Keratinocyte (primary cell): ENCODE measurements at regions not wholly inside any gene's neighbourhood (a gene's known extent, or its start where the extent isn't known, plus 50 kb on each side); places are given as distances from the start of the nearest gene placed in this dataset.

ENCODE experiments used
- DNase-seq: peaks from one replicate; pipeline ENCODE4 v3.0.0-alpha.2; 2011; ENCODE audit warnings: low read depth, missing footprints, low spot score
- FAIRE-seq: peaks from 2 replicates; lab custom pipeline; 2011; peaks lifted over from hg19 to GRCh38; lab: Jason Lieb, UNC
- H2AFZ ChIP-seq: 2 replicates; pipeline ENCODE4 v1.6.0; 2012; ENCODE audit warnings: low read length, control low read depth, inconsistent platforms; ENCODE audit not compliant: control insufficient read depth
- H3K27ac ChIP-seq: 2 replicates; pipeline ENCODE4 v1.5.1; 2011; ENCODE audit warnings: low read length; ENCODE audit not compliant: control insufficient read depth, insufficient read depth
- H3K27me3 ChIP-seq: 3 replicates; pipeline ENCODE4 v1.6.0; 2011; ENCODE audit warnings: low read length; ENCODE audit not compliant: control insufficient read depth, insufficient read depth; ENCODE audit errors: extremely low read depth
- H3K36me3 ChIP-seq, 2 experiments: 2 replicates in 1 of 2; 3 replicates in 1 of 2; pipeline ENCODE4 v1.5.1; 2011; ENCODE audit warnings: low read length in 2 of 2, mild to moderate bottlenecking in 1 of 2; ENCODE audit not compliant: control insufficient read depth in 2 of 2, insufficient read depth in 2 of 2; ENCODE audit errors: extremely low read depth in 1 of 2
- H3K4me1 ChIP-seq: 3 replicates; pipeline ENCODE4 v1.5.1; 2011; ENCODE audit warnings: low read length; ENCODE audit not compliant: control insufficient read depth, insufficient read depth; ENCODE audit errors: extremely low read depth
- H3K4me2 ChIP-seq: 3 replicates; pipeline ENCODE4 v1.6.0; 2011; ENCODE audit warnings: low read depth, low read length; ENCODE audit not compliant: control insufficient read depth, insufficient read depth; ENCODE audit errors: extremely low read depth
- H3K4me3 ChIP-seq, 3 experiments: fragments of 200-600 bp in 1 of 3; sonication (generic) in 1 of 3; 2 replicates in 2 of 3; 3 replicates in 1 of 3; pipeline ENCODE4 v1.5.1; 2011 to 2016; ENCODE audit warnings: low read length in 3 of 3, mild to moderate bottlenecking in 3 of 3, control low read depth in 2 of 3, inconsistent platforms in 1 of 3, low read depth in 1 of 3, mixed read lengths in 1 of 3, mixed run types in 1 of 3, moderate library complexity in 1 of 3; ENCODE audit not compliant: control insufficient read depth in 2 of 3, insufficient read depth in 2 of 3; ENCODE audit errors: extremely low read depth in 1 of 3
- H3K79me2 ChIP-seq: 2 replicates; pipeline ENCODE4 v1.6.0; 2012; ENCODE audit warnings: low read length; ENCODE audit not compliant: control insufficient read depth, insufficient read depth
- H3K9ac ChIP-seq: 3 replicates; pipeline ENCODE4 v1.6.0; 2011; ENCODE audit warnings: low read length; ENCODE audit not compliant: control insufficient read depth, insufficient read depth; ENCODE audit errors: extremely low read depth
- H3K9me1 ChIP-seq: 3 replicates; pipeline ENCODE4 v1.6.0; 2011; ENCODE audit warnings: low read length; ENCODE audit not compliant: control insufficient read depth, insufficient read depth; ENCODE audit errors: extremely low read depth
- H3K9me3 ChIP-seq: 2 replicates; pipeline ENCODE4 v1.5.1; 2012; ENCODE audit warnings: low read depth, low read length; ENCODE audit not compliant: control insufficient read depth
- H4K20me1 ChIP-seq: 3 replicates; pipeline ENCODE4 v1.6.0; 2011; ENCODE audit warnings: low read length; ENCODE audit not compliant: control insufficient read depth, insufficient read depth; ENCODE audit errors: extremely low read depth
- CTCF ChIP-seq, 3 experiments: IDR thresholded peaks in 1 of 3; conservative IDR thresholded peaks in 1 of 3; optimal IDR thresholded peaks in 1 of 3; 2 replicates in 2 of 3; 3 replicates in 1 of 3; pipeline versions ENCODE3 to v1.5.1; 2011; ENCODE audit warnings: low read length in 3 of 3, mild to moderate bottlenecking in 3 of 3, moderate library complexity in 2 of 3, control low read depth in 1 of 3, inconsistent platforms in 1 of 3; ENCODE audit not compliant: insufficient read depth in 2 of 3; ENCODE audit errors: extremely low read depth in 1 of 3
- EZH2 ChIP-seq: IDR thresholded peaks from one replicate; pipeline ENCODE4 v1.6.1; 2012; ENCODE audit warnings: inconsistent platforms, mild to moderate bottlenecking, low read length, moderate library complexity
- dilution Hi-C: fragments of 300-500 bp; cut with MboI; formaldehyde crosslinking; loops from one replicate; pipeline ENCODE4 v1.7.0; 2020; ENCODE audit warnings: low sequenced_read_pairs; ENCODE audit not compliant: extremely low pct_ligation_motif_present

DNA sequence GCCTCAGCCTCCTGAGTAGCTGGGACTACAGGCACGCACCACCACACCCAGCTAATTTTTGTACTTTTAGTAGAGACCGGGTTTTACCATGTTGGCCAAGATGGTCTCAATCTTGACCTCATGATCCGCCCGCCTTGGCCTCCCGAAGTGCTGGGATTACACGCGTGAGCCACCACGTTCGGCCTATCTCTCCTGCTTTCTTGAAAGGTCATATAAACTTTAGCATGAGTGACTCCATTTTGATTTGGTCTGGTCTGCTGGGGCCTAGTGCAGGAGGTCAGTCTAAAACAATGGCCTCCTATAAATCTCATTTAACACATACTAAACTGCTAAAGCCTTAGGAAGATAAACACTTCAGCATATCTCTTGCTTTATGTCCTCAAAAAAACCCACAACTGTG, 50.6 kb upstream of the GLDC start:
- FAIRE-seq: no peak
- Histone ChIP-seq H3K9me3 (no peaks in the 10 kb centered on the region), H3K27ac (no peak overlapping the region), H3K4me2 (no peak overlapping the region), H4K20me1 (no peaks in the 10 kb centered on the region), H3K9ac (no peak overlapping the region), H3K4me3 (no peak overlapping the region), H3K79me2 (no peaks in the 10 kb centered on the region), H3K4me1 (no peaks in the 10 kb centered on the region), H3K36me3 (no peaks in the 10 kb centered on the region), H3K27me3 (no peaks in the 10 kb centered on the region), H3K9me1 (no peaks in the 10 kb centered on the region), H2AFZ (no peak overlapping the region)
- no peak for DNase-seq
- dilution Hi-C loops: no loop called here
- TF ChIP-seq EZH2 (no peak), CTCF (optimal IDR thresholded peaks at IDR 0.05 in 1 of 3, IDR thresholded peaks at IDR 0.05 in 1 of 3, conservative IDR thresholded peaks at IDR 0.05 in 1 of 3; ENCODE audit: extremely low read depth in 1 of 3, insufficient read depth in 2 of 3, low read length in 3 of 3) (no peak)

- Histone ChIP-seq H3K9me1 (no peaks in the 10 kb centered on the region), H3K9ac (no peak overlapping the region), H4K20me1 (no peaks in the 10 kb centered on the region), H2AFZ (no peak overlapping the region), H3K4me3 (no peak overlapping the region), H3K4me1 (no peaks in the 10 kb centered on the region), H3K36me3 (no peaks in the 10 kb centered on the region), H3K9me3 (no peaks in the 10 kb centered on the region), H3K79me2 (no peaks in the 10 kb centered on the region), H3K27ac (no peak overlapping the region), H3K27me3 (no peaks in the 10 kb centered on the region), H3K4me2 (no peak overlapping the region)
- TF ChIP-seq EZH2: no peak
- TF ChIP-seq CTCF (optimal IDR thresholded peaks at IDR 0.05 in 1 of 3, IDR thresholded peaks at IDR 0.05 in 1 of 3, conservative IDR thresholded peaks at IDR 0.05 in 1 of 3; ENCODE audit: extremely low read depth in 1 of 3, insufficient read depth in 2 of 3, low read length in 3 of 3): no peak
- DNase-seq (no peak), FAIRE-seq (no peak)
- dilution Hi-C loops: no loop called here
These were observed 49.7 kb upstream of the GLDC start for GRCh38 chr9:6695121-6695814.
